ENCODE measurements at regions not wholly inside any gene's neighbourhood (a gene's known extent, or its start where the extent isn't known, plus 50 kb on each side); places are given as distances from the start of the nearest gene placed in this dataset.
"Not testable (repeated sequence)": the region's sequence is repeated elsewhere in the genome, so short reads cannot be mapped to it uniquely, and the experiment has no call there.

- DNase-seq (ENCODE audit: low spot score), result no peak
Measured at GRCh38 chr12:105880824-105881388, 257.8 kb downstream of the NUAK1 start.

DNA sequence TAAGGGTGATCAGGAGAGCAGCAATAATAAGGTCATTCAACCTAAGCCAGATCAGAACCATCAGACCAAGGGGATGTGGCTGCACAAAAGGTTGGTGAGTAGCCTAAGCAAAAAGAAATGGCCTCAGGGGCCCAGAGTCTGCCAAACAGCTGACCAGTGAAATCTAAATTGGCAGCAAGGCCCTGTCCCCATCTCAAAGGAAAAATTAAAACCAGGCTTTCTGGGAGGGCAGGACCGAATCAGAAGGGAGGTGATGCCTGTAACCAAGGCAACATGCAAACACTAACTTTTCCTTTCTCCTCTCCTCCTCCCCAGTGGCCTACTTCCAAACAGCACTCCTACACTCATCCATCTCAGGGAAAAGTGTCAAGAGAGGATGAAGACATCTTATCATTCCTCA lies 256.4 kb downstream of the NUAK1 start:
- DNase-seq (ENCODE audit: low spot score), result no peak

- no peak for DNase-seq (ENCODE audit: low spot score)
Measured at GRCh38 chr12:105887131-105887530, 251.6 kb downstream of the NUAK1 start.

DNA sequence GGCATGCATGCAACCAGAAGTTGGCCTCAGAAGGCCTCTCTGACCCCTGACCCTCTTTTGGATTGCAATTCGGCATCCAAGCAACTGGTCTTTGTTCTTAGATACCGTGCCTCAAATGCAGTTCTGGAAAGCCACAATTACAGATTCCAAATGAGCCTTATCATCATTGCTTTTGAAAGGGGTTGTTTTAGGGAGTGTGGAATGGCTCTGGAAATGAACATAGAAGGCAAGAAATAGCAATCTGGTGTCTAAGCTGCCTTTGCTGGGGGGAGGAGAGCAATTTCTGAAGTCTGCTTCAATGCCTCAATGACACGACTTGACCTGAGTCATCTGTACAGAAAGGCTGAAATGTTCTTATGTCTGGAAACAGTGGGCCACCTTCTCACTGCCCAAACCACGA lies 250.1 kb downstream of the NUAK1 start:
- no peak for DNase-seq (ENCODE audit: low spot score)

DNA sequence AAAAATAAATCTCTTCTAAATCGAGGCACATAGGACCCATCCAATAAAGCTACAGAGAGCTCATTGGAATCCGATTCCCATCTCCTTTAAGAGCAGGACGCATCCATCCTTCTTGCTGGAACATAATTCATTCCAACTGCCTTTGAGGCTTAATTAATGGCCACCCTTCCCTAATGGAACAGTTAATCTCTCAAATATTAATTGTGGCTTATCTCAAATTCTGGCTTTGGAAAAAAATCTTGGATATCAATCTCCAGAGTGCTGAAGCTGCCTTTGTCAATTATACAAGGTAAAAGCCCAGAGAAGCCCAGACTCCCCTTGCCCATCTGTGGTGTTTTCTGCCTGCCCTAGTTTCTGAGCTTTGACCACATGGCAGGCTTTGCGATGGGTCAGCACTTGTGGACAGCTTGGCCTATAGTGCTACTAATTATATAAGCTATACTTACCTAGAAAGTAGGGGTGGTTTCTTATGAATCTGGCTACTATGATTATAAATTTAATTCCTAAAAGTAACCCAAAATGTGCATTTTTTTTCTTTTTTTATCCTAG lies 246.3 kb downstream of the NUAK1 start:
- DNase-seq (ENCODE audit: low spot score), result no peak

DNA sequence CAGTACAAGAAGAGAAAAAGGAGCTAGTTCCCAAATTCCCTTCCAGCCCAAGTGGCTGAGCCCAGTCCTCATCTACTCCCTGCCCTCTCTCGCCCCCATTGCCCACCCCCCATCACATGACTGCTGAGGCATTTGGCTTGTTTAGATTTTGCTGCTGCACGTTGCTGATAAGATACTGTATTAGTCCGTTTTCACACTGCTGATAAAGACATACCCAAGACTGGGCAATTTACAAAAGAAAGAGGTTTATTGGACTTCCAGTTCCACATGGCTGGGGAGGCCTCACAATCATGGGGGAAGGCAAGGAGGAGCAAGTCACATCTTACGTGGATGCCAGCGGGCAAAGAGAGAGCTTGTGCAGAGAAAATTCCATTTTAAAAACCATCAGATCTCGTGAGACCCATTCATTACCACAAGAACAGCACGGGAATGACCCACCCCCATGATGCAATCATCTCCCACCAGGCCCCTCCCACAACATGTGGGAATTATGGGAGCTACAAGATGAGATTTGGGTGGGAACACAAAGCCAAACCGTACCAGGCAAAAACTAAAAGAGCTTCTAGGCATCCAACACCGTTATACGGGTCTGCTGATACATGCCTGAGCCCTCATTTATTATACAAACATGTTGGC lies 243.4 kb downstream of the NUAK1 start:
- DNase-seq (ENCODE audit: low spot score), result not testable (repeated sequence)

- no peak for DNase-seq (ENCODE audit: low spot score)
Measured at GRCh38 chr12:105897311-105897725, 241.4 kb downstream of the NUAK1 start.

GRCh38 chr12:105898271-105898670 lies 240.5 kb downstream of the NUAK1 start:
- not testable (repeated sequence) for DNase-seq (ENCODE audit: low spot score)

DNA sequence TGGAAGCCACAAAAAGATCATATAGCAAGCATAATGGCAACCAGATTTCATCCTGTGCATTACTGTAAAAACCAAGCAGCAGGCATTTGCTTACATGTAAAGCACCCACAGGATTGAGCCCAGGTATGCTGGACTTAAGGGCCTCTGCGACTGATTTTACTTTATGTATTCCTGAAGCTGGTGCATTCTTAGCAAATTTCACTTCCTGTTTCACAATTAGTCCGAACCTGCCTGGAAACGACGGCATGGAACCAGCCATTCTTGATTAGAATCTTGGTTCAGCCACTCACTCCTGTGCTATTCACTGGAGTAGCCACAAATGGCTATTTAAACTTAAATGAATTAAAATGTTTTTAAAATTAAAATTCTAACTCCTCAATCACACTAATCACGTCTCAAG lies 239.2 kb downstream of the NUAK1 start:
- DNase-seq (ENCODE audit: low spot score), result no peak

DNA sequence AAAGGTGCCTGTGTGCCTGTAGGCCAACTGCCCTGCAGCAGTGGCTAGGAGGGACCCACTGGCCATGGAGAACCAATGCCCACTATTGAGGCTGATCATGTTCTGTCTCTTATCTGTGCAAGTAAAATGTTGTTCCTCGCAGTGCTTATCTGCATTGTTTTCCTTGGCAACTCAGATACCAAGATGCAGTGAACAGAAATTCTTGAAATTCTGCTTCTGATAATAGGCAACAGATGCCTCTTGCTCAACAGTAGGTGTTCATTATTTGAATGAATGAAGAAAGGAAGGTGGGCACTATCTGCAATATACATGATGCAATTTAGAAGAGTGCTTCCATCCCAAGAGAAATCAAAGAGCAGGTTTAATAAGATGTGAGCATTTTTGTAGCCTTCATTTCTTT lies 232.2 kb downstream of the NUAK1 start:
- DNase-seq (ENCODE audit: low spot score), result no peak

DNA sequence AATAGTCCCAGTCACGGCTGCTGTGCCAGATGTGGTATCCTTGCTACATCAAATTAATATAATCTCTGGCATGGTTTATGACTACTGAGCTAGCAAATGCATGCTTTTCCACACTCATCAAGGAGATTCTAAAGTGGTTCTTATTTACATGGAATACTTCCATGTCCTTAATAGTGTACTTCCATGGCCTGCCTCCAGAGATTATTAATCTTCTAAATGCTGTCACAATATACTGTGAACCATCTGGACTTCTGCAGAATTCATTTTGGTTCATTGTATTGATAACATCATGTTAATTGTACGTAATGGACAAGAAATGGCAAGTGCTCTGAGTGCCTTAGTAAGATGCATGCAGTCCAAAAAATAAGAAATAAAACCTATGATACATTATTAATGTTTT lies 230.8 kb downstream of the NUAK1 start:
- DNase-seq (ENCODE audit: low spot score), result no peak

GRCh38 chr12:105910030-105910429 lies 228.7 kb downstream of the NUAK1 start:
- DNase-seq (ENCODE audit: low spot score), result no peak

DNA sequence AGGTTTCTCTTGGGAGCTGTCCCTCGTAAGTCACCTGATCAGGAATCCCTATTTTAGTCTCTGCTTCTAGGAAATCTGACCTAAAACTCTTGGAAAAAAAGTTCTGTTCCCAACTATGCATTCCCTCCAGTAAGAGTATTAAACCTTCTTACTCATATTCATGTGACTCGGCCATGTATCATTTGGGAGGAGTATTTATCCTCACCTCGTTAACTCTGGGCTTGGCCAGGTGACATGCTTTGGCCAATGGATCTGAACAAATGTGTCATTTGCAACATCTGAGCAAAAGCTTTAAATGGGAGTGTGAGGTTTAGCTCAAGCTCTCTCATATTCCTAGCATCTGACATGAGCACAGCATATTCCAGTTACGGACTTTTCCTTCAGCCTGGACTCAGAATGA lies 226.8 kb downstream of the NUAK1 start:
- no peak for DNase-seq (ENCODE audit: low spot score)

DNA sequence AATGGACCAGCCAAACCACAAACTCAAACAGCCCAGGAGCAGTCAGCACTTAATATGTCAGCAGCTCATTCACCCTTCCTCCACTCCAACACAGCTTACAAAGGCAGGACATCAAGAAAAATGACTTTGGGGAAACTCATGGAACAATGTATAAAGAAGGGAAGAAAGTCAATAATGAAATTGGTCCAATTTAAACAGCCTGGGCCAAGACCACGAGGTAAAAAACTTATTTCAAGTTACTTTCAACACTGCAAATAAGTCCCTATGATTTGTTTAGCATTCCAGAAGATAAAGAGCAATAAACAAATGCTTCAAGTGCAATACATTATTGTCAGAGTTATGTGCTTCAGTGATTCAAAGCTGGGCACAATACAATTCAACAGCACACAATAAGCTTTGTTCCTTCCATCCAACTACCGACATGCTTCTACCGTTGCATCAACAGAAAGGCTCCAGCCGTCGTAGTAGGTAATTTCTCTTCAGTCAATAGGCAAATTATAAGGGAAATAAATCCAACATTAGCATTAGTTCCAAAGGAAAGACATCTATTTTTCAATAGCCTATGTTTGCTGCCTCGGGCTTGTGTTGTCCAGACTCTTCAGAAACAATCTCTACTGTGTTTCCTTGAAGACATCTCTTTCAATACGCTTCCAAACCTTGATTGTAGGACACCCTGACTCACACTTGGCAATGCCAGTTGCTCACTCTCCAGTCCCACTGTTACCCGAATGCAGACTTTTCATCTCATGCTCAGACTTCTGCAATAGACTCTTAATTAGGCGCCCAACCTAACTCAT lies 225.7 kb downstream of the NUAK1 start:
- no peak for DNase-seq (ENCODE audit: low spot score)

DNA sequence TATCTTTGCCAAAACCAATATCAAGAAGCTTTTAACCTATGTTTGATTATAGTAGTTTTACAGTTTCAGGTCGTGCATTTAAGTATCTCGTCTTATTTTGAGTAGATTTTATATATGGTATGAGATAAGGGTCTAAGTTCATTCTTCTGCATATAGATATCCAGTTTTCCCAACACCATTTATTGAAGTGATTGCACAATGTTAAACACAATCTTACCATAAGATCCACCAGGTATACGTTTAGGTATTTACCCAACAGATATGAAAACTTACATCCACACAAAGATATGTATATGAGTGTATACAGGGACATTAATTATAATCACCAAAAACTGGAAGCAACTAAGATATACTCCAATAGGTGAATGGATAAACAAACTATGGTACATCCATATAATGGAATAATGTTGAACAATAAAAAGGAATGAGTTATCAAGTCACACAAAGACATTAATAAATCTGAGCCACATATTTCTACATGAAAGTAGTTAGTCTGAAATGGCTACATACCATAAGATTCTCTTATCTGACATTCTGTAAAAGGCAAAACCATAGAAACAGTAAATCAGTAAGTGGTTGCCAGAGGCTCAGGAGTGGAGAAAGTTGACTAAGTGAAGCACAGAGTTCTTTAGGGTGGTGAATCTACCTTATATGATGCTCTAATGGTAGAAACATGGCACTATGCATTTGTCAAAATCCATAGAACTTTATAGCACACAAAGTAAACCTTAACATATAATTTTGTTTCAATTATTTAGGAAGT lies 222.6 kb downstream of the NUAK1 start:
- DNase-seq (ENCODE audit: low spot score), result no peak

- DNase-seq (ENCODE audit: low spot score), result no peak
Measured at GRCh38 chr12:105916760-105917039, 222.1 kb downstream of the NUAK1 start.

GRCh38 chr12:105920161-105920684 lies 218.5 kb downstream of the NUAK1 start:
- no peak for DNase-seq (ENCODE audit: low spot score)

GRCh38 chr12:105921055-105921454 lies 217.7 kb downstream of the NUAK1 start:
- no peak for DNase-seq (ENCODE audit: low spot score)

DNA sequence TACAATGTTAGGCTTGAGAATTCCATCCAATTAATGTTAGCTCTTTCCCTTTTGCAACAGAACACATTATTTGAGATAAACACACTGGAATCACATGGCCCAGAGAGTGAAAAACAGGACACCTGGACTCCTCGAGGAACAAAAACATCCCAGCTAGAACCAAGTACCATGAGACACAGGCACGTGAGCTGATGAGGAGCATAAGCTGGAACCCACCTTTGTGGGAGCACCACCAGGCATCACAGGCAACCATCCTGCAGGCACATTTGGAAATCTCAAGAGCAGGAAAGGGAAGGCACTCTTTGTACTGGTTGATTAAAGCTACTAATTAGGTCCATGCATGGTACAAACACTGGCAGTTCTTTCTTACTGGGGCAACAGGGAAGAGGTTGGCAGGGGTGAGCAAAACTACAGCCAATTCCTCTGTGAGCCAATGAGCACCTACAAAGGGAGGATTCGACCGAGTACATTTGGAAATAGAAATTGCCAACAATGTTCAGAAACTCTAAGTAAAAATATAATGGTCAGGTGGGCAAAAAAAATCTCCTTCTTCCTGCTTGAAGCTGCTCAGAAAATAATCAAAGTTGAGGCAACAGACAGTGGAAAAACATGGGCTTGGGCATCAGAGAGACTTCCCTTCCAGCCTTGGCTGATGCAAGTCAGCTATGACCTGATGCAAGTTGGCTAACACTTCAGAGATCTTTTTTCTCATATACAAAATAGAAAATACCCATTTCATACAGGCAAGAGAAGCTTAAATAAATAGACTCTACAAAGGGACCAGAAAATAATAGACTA lies 216.7 kb downstream of the NUAK1 start:
- no peak for DNase-seq (ENCODE audit: low spot score)

DNA sequence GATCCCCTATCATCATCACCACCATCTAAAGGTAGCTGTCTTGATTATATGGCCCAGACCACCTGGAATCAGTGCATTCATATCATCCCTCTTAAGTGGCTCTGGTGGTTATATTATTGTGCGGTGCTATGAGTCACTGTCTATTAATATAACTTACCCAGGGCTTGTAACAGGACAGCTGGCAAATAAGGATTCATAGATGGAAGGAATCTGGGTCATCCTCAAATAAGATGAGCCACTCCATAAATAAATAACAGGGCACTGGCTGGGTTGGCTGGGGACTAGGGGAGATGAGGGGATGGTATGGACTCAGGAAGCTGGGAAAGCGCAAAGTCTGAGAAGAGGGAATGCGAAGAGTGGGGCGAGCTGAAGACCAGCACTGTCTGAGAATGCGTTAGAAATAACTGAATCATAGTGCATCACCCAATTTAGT lies 216.1 kb downstream of the NUAK1 start:
- DNase-seq (ENCODE audit: low spot score), result no peak

GRCh38 chr12:105924526-105925208 lies 214.1 kb downstream of the NUAK1 start:
- no peak for DNase-seq (ENCODE audit: low spot score)

Measured in ureter (tissue), 1 donor.